ENCODE measurements at regions not wholly inside any gene's neighbourhood (a gene's known extent, or its start where the extent isn't known, plus 50 kb on each side); places are given as distances from the start of the nearest gene placed in this dataset.

GRCh38 chr1:239722035-239722434 is 335.7 kb downstream of the CHRM3 start:
- Histone ChIP-seq H3K9me3 (replicated peaks; ENCODE audit: control insufficient read depth, insufficient read depth, low read depth, low read length) (no peaks in the 10 kb centered on the region), H3K9ac (ENCODE audit: insufficient read depth in 1 of 2, low read depth in 2 of 2, low read length in 2 of 2) (no peak overlapping the region), H3K4me2 (ENCODE audit: insufficient read depth, low read length) (no peak overlapping the region), H4K20me1 (replicated peaks; ENCODE audit: control insufficient read depth, insufficient read depth, low read length) (no peaks in the 10 kb centered on the region), H3K4me3 (no peak overlapping the region), H3K9me1 (ENCODE audit: control insufficient read depth, insufficient read depth, low read length) (no peaks in the 10 kb centered on the region), H3K27me3 (ENCODE audit: control insufficient read depth in 2 of 2, insufficient read depth in 2 of 2, low read length in 2 of 2) (no peaks in the 10 kb centered on the region), H3K79me2 (ENCODE audit: control insufficient read depth, insufficient read depth, low read length) (no peaks in the 10 kb centered on the region), H3K36me3 (ENCODE audit: control insufficient read depth, insufficient read depth, low read length) (no peaks in the 10 kb centered on the region), H3K4me1 (replicated peaks in 1 of 2; ENCODE audit: control insufficient read depth in 2 of 2, insufficient read depth in 2 of 2, low read length in 2 of 2) (no peaks in the 10 kb centered on the region), H2AFZ (ENCODE audit: low read depth, low read length) (no peak overlapping the region), H3K27ac (ENCODE audit: extremely low read depth, low read depth, low read length) (no peak overlapping the region)
- no TSS peak for BruUV-seq (replicated peaks)
- no peak for FAIRE-seq
- ATAC-seq = no peak
- CTCF ChIA-PET (ENCODE audit: low intra/inter-chr PET ratio) = no interaction called here
- 0% methylated on average over 1 of the region's 1 CpG for WGBS (ENCODE audit: insufficient coverage, low coverage, missing lambda C conversion rate)
- TF ChIP-seq POU5F1 (IDR thresholded peaks at IDR 0.05; ENCODE audit: borderline replicate concordance, low read depth, low read length, partially characterized antibody) = no peak
- no peak for TF ChIP-seq HNRNPK (IDR thresholded peaks at IDR 0.05; ENCODE audit: low read depth, low read length, poor library complexity, severe bottlenecking)
- TF ChIP-seq KHSRP (IDR thresholded peaks at IDR 0.05) = no peak
- TF ChIP-seq, protein P1, sequence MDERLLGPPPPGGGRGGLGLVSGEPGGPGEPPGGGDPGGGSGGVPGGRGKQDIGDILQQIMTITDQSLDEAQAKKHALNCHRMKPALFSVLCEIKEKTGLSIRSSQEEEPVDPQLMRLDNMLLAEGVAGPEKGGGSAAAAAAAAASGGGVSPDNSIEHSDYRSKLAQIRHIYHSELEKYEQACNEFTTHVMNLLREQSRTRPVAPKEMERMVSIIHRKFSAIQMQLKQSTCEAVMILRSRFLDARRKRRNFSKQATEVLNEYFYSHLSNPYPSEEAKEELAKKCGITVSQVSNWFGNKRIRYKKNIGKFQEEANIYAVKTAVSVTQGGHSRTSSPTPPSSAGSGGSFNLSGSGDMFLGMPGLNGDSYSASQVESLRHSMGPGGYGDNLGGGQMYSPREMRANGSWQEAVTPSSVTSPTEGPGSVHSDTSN (CRISPR knock-in tag; IDR thresholded peaks at IDR 0.05; ENCODE audit: low read depth) = no peak
- TF ChIP-seq, protein P1 (tag; conservative IDR thresholded peaks at IDR 0.05; ENCODE audit: low read depth) = no peak
- no peak for TF ChIP-seq THRAP3 (IDR thresholded peaks at IDR 0.05; ENCODE audit: borderline replicate concordance)
- no peak for TF ChIP-seq SMC3 (conservative IDR thresholded peaks at IDR 0.05; ENCODE audit: insufficient read depth, low read depth, low read length)
- no peak for TF ChIP-seq HNRNPUL1 (IDR thresholded peaks at IDR 0.05; ENCODE audit: low read length)
- no peak for TF ChIP-seq ZEB2 (IDR thresholded peaks at IDR 0.05)
- no peak for TF ChIP-seq BMI1 (IDR thresholded peaks at IDR 0.05; ENCODE audit: low read length)
- TF ChIP-seq CBX5 (IDR thresholded peaks at IDR 0.05; ENCODE audit: borderline replicate concordance, low read depth) = no peak
- TF ChIP-seq CHD2 (IDR thresholded peaks at IDR 0.05; ENCODE audit: low read depth, low read length) = no peak
- TF ChIP-seq ZNF644 (tag; IDR thresholded peaks at IDR 0.05; ENCODE audit: low read depth) = no peak
- TF ChIP-seq C11orf30 (IDR thresholded peaks at IDR 0.05; ENCODE audit: low read depth) = no peak
- TF ChIP-seq TFAP4 (CRISPR knock-in tag; IDR thresholded peaks at IDR 0.05; ENCODE audit: borderline replicate concordance) = no peak
- intact Hi-C loops (cut with micrococcal nuclease) = no loop called here
- POLR2A ChIA-PET = no interaction called here
- DNase-seq (ENCODE audit: extremely low read depth in 1 of 4, low spot score in 3 of 4) = no peak
- in situ Hi-C loops (cut with MboI) = no loop called here

Measured in K562 (cell line).